IMR-90 (cell line): ENCODE measurements at regions not wholly inside any gene's neighbourhood (a gene's known extent, or its start where the extent isn't known, plus 50 kb on each side); places are given as distances from the start of the nearest gene placed in this dataset.
A peak's percentile ranks its signal among the peaks of the same experiment; 100 is the strongest.

Experiments
- ATAC-seq: fragments of 200-7000 bp; cut with Tn5 transposase; 2 replicates; pipeline ENCODE4 v1.9.1; 2020; ENCODE audit warnings: low read depth, mild to moderate bottlenecking, moderate library complexity
- BruUV-seq: library from RNA; stranded (reverse); fragments of 400-500 nt; replicated peaks from 2 replicates; lab custom pipeline; 2021; lab: Mats Ljungman, UMichigan
- CTCF ChIA-PET: fragments of 300-600 bp; formaldehyde crosslinking; extraction: SDS; loops from one replicate; lab custom pipeline; 2021; ENCODE audit warnings: antibody characterized with exemption; lab: Yijun Ruan, JAX
- POLR2A ChIA-PET: fragments of 300-600 bp; sonication (Branson Sonifier 250); formaldehyde crosslinking; loops from one replicate; lab custom pipeline; 2022; ENCODE audit warnings: antibody characterized with exemption; ENCODE audit not compliant: unreplicated experiment; lab: Charles Lee
- DNase-seq: peaks from one replicate; pipeline ENCODE4 v3.0.0; 2013
- H2AFZ ChIP-seq: replicated peaks from 2 replicates; pipeline ENCODE3; 2013; ENCODE audit warnings: low read length, mild to moderate bottlenecking; ENCODE audit not compliant: poor library complexity
- H2AK5ac ChIP-seq: 2 replicates; pipeline ENCODE4 v1.6.1; 2013; ENCODE audit warnings: low read depth, low read length, inconsistent platforms
- H2AK9ac ChIP-seq: replicated peaks from 2 replicates; pipeline ENCODE3; 2013; ENCODE audit warnings: mild to moderate bottlenecking, low read depth, low read length, moderate library complexity; ENCODE audit not compliant: poor library complexity
- H2BK120ac ChIP-seq: 2 replicates; pipeline ENCODE4 v1.6.1; 2013; ENCODE audit warnings: low read depth, low read length, inconsistent platforms
- H2BK15ac ChIP-seq: 3 replicates; pipeline ENCODE4 v1.6.1; 2013; ENCODE audit warnings: low read depth, low read length, inconsistent platforms
- H2BK20ac ChIP-seq: 2 replicates; pipeline ENCODE4 v1.6.1; 2013; ENCODE audit warnings: low read depth, mild to moderate bottlenecking, inconsistent platforms, low read length, moderate library complexity
- H2BK5ac ChIP-seq: 2 replicates; pipeline ENCODE4 v1.6.1; 2013; ENCODE audit warnings: mild to moderate bottlenecking, low read depth, low read length, inconsistent platforms; ENCODE audit not compliant: poor library complexity, severe bottlenecking
- H3K14ac ChIP-seq: replicated peaks from 2 replicates; pipeline ENCODE4 v1.6.1; 2013; ENCODE audit warnings: low read depth, low read length, inconsistent platforms
- H3K18ac ChIP-seq: 2 replicates; pipeline ENCODE4 v1.6.1; 2013; ENCODE audit warnings: low read depth, low read length, control low read depth
- H3K23ac ChIP-seq: 2 replicates; pipeline ENCODE4 v1.6.1; 2013; ENCODE audit warnings: low read depth, low read length, inconsistent platforms
- H3K27ac ChIP-seq: 2 replicates; pipeline ENCODE4 v1.5.1; 2013; ENCODE audit warnings: mild to moderate bottlenecking, control low read depth, low read length; ENCODE audit not compliant: insufficient read depth
- H3K27me3 ChIP-seq: 2 replicates; pipeline ENCODE4 v1.6.1; 2013; ENCODE audit warnings: low read length; ENCODE audit not compliant: control insufficient read depth, insufficient read depth
- H3K36me3 ChIP-seq: 2 replicates; pipeline ENCODE4 v1.6.1; 2013; ENCODE audit warnings: low read length, mixed read lengths; ENCODE audit not compliant: control insufficient read depth, insufficient read depth
- H3K4ac ChIP-seq: 2 replicates; pipeline ENCODE4 v1.6.1; 2013; ENCODE audit warnings: low read depth, low read length, inconsistent platforms
- H3K4me1 ChIP-seq: 2 replicates; pipeline ENCODE4 v1.6.1; 2013; ENCODE audit warnings: low read length, mixed read lengths; ENCODE audit not compliant: control insufficient read depth, insufficient read depth
- H3K4me2 ChIP-seq: 2 replicates; pipeline ENCODE4 v1.6.1; 2013; ENCODE audit warnings: low read depth, mild to moderate bottlenecking, control low read depth, low read length, moderate library complexity
- H3K4me3 ChIP-seq: 2 replicates; pipeline ENCODE4 v1.5.1; 2013; ENCODE audit warnings: low read depth, mild to moderate bottlenecking, control low read depth, low read length, moderate library complexity; ENCODE audit not compliant: insufficient read depth
- H3K56ac ChIP-seq: 2 replicates; pipeline ENCODE4 v1.6.1; 2013; ENCODE audit warnings: low read length, inconsistent platforms; ENCODE audit not compliant: insufficient read depth; ENCODE audit errors: extremely low read depth
- H3K79me1 ChIP-seq, 2 experiments: 2 replicates each; pipeline ENCODE4 v1.6.1; 2013; ENCODE audit warnings: low read length in 2 of 2, inconsistent platforms in 1 of 2, low read depth in 1 of 2
- H3K9ac ChIP-seq: 2 replicates; pipeline ENCODE4 v1.6.1; 2013; ENCODE audit warnings: low read depth, low read length, control low read depth
- H3K9me1 ChIP-seq: 2 replicates; pipeline ENCODE4 v1.6.1; 2013; ENCODE audit warnings: low read length, inconsistent platforms; ENCODE audit not compliant: insufficient read depth
- H3K9me3 ChIP-seq: 2 replicates; pipeline ENCODE4 v1.6.1; 2013; ENCODE audit warnings: low read length; ENCODE audit not compliant: control insufficient read depth, insufficient read depth
- H4K20me1 ChIP-seq: 2 replicates; pipeline ENCODE4 v1.6.1; 2013; ENCODE audit warnings: low read length, inconsistent platforms; ENCODE audit not compliant: insufficient read depth
- H4K5ac ChIP-seq: 2 replicates; pipeline ENCODE4 v1.6.1; 2013; ENCODE audit warnings: mild to moderate bottlenecking, low read depth, low read length, control low read depth
- H4K8ac ChIP-seq, 2 experiments: 2 replicates each; pipeline ENCODE4 v1.6.1; 2013; ENCODE audit warnings: low read depth in 2 of 2, low read length in 2 of 2, control low read depth in 1 of 2, inconsistent platforms in 1 of 2
- H4K91ac ChIP-seq: 2 replicates; pipeline ENCODE4 v1.6.1; 2013; ENCODE audit warnings: low read depth, low read length, inconsistent platforms; ENCODE audit not compliant: insufficient read depth
- BHLHE40 ChIP-seq: fragments of 150-350 bp; IDR thresholded peaks from 2 replicates; pipeline ENCODE4 v1.6.1; 2016; ENCODE audit warnings: mild to moderate bottlenecking, low read depth, low read length
- CEBPB ChIP-seq: IDR thresholded peaks from 2 replicates; pipeline ENCODE4 v1.6.1; 2012; ENCODE audit warnings: low read depth, low read length, improper control_type of control experiment
- CHD1 ChIP-seq: IDR thresholded peaks from 2 replicates; pipeline ENCODE4 v1.6.1; 2012; ENCODE audit warnings: low read depth, low read length, improper control_type of control experiment
- CTCF ChIP-seq: conservative IDR thresholded peaks from 2 replicates; pipeline ENCODE4 v1.5.1; 2012; ENCODE audit warnings: mild to moderate bottlenecking, low read depth, low read length, improper control_type of control experiment
- ELK1 ChIP-seq: fragments of 150-350 bp; IDR thresholded peaks from 2 replicates; pipeline ENCODE4 v1.6.1; 2016; ENCODE audit warnings: low read depth, mild to moderate bottlenecking, low read length, moderate library complexity, borderline replicate concordance
- FOS ChIP-seq: fragments of 150-350 bp; IDR thresholded peaks from 2 replicates; pipeline ENCODE4 v1.6.1; 2016; ENCODE audit warnings: low read depth, low read length
- MAFK ChIP-seq: IDR thresholded peaks from 2 replicates; pipeline ENCODE4 v1.6.1; 2012; ENCODE audit warnings: low read depth, low read length, improper control_type of control experiment
- MAZ ChIP-seq: IDR thresholded peaks from 2 replicates; pipeline ENCODE4 v1.6.1; 2012; ENCODE audit warnings: low read depth, mild to moderate bottlenecking, low read length, improper control_type of control experiment, moderate library complexity, borderline replicate concordance
- MXI1 ChIP-seq: IDR thresholded peaks from 2 replicates; pipeline ENCODE4 v1.6.1; 2012; ENCODE audit warnings: low read depth, mild to moderate bottlenecking, low read length, moderate library complexity, borderline replicate concordance
- NFE2L2 ChIP-seq: fragments of 150-350 bp; IDR thresholded peaks from 2 replicates; pipeline ENCODE4 v1.6.1; 2016; ENCODE audit warnings: low read depth, mild to moderate bottlenecking, low read length
- POLR2A ChIP-seq: IDR thresholded peaks from 2 replicates; pipeline ENCODE4 v1.6.1; 2012; ENCODE audit warnings: mild to moderate bottlenecking, low read depth, low read length
- RAD21 ChIP-seq: IDR thresholded peaks from 2 replicates; pipeline ENCODE4 v1.6.1; 2012; ENCODE audit warnings: low read length, improper control_type of control experiment
- RFX5 ChIP-seq: IDR thresholded peaks from 2 replicates; pipeline ENCODE4 v1.8.0; 2012; ENCODE audit warnings: low read depth, mild to moderate bottlenecking, low read length, moderate library complexity
- USF2 ChIP-seq: fragments of 150-350 bp; IDR thresholded peaks from 2 replicates; pipeline ENCODE4 v1.6.1; 2017; ENCODE audit warnings: mild to moderate bottlenecking, antibody characterized with exemption, low read length, low read depth
- WGBS, 2 experiments: methylation state at CpG; one replicate each; pipeline versions ENCODE4 v1.1.5 to v1.1.7; 2013; ENCODE audit warnings: missing lambda C conversion rate in 2 of 2; ENCODE audit not compliant: insufficient read length in 1 of 2; ENCODE audit errors: extremely low coverage in 2 of 2; 5-methylcytosine and 5-hydroxymethylcytosine counted together
- dilution Hi-C: fragments of 300-500 bp; cut with HindIII; formaldehyde crosslinking; loops from one replicate; pipeline ENCODE4 v1.14.3; 2018; ENCODE audit warnings: low sequenced_read_pairs; ENCODE audit not compliant: unreplicated experiment
- in situ Hi-C: fragments of 300-500 bp; cut with MboI; formaldehyde crosslinking; loops from 3 replicates; pipeline ENCODE4 v1.14.3; 2019; ENCODE audit warnings: low sequenced_read_pairs, inconsistent platforms, mixed read lengths
- intact Hi-C: fragments of 100-400 bp; cut with micrococcal nuclease; formaldehyde crosslinking; loops from 2 replicates; pipeline ENCODE4 v1.10.0; 2022

- TF ChIP-seq ELK1 (no peak), RAD21 (no peak)
These were observed 84.7 kb upstream of the FRMD6 start (continued) for GRCh38 chr14:51566831-51567582.

- H4K5ac ChIP-seq = no peak overlapping the region
- H2BK5ac ChIP-seq = no peak overlapping the region
- H3K4me3 ChIP-seq = no peak overlapping the region
- intact Hi-C loops (no loop called here), dilution Hi-C loops (no loop called here), in situ Hi-C loops (no loop called here)
- peaks cover 0 to 26% of the 10 kb centered on the region in 2 experiments; a peak in 3 of 4 replicates for H3K79me1 ChIP-seq
- no peak for DNase-seq
- H2AK5ac ChIP-seq = no peak overlapping the region
- H3K23ac ChIP-seq = no peak overlapping the region
- POLR2A ChIA-PET = no interaction called here
- H3K18ac ChIP-seq = no peak overlapping the region
- H3K27ac ChIP-seq = no peak overlapping the region
- no peak overlapping the region for H4K8ac ChIP-seq
- H3K9me3 ChIP-seq = no peaks in the 10 kb centered on the region
- no peak for ATAC-seq
- no peak overlapping the region; the same call in 1 of the 2 replicates for H3K4ac ChIP-seq
- no peak overlapping the region for H2BK20ac ChIP-seq
- H3K4me2 ChIP-seq = no peak overlapping the region
- H3K27me3 ChIP-seq = no peaks in the 10 kb centered on the region
- H3K4me1 ChIP-seq = peaks cover 15% of the 10 kb centered on the region
- 100% methylated on average over 1 of the region's 2 CpGs; no CpG with 5 or more reads in 1 of the 2 experiments for WGBS, 2 experiments
- H2BK120ac ChIP-seq = no peak overlapping the region
- no peak overlapping the region for H2AK9ac ChIP-seq
- H3K9me1 ChIP-seq = peaks cover 6% of the 10 kb centered on the region
- CTCF ChIA-PET = interaction anchor here (1.0 kb wide), 1 partner anchor 14 kb away, joined by 4 read pairs; no protein-coding TSS in a partner anchor
- H2AFZ ChIP-seq = no peak overlapping the region
- no peaks in the 10 kb centered on the region for H3K36me3 ChIP-seq
- BruUV-seq = no TSS peak
- no peaks in the 10 kb centered on the region for H4K20me1 ChIP-seq
- H2BK15ac ChIP-seq = peak overlapping the region; percentile 15; the same call in 1 of the 3 replicates
- no peak overlapping the region for H3K9ac ChIP-seq
- H3K56ac ChIP-seq = no peak overlapping the region
- H4K91ac ChIP-seq = no peak overlapping the region
- H3K14ac ChIP-seq = no peak overlapping the region
- TF ChIP-seq RFX5 = no peak
- TF ChIP-seq MXI1 = no peak
- no peak for TF ChIP-seq NFE2L2
- no peak for TF ChIP-seq BHLHE40
- TF ChIP-seq CHD1 = no peak
- TF ChIP-seq RAD21 = no peak
- TF ChIP-seq FOS = no peak
- no peak for TF ChIP-seq POLR2A
- no peak for TF ChIP-seq CTCF
- no peak for TF ChIP-seq MAFK
- TF ChIP-seq CEBPB = no peak
- TF ChIP-seq MAZ = no peak
- TF ChIP-seq USF2 = no peak
These were observed 83.3 kb upstream of the FRMD6 start for GRCh38 chr14:51568366-51568765.
